Activated CD8-positive, alpha-beta memory T cell treated with anti-CD3 and anti-CD28 coated beads for 4 hours (primary cell): ENCODE measurements at regions not wholly inside any gene's neighbourhood (a gene's known extent, or its start where the extent isn't known, plus 50 kb on each side); places are given as distances from the start of the nearest gene placed in this dataset.

Experiments
- DNase-seq, 2 donors: peaks; one replicate each; pipeline ENCODE4 v3.0.0-alpha.2; 2020; ENCODE audit warnings: low read depth in 2 of 2

GRCh38 chr7:17176371-17177032 is 122.0 kb upstream of the AHR start:
- no peak for DNase-seq

- no peak for DNase-seq
These were observed 119.9 kb upstream of the AHR start for GRCh38 chr7:17178545-17178944.

- no peak for DNase-seq
These were observed 117.0 kb upstream of the AHR start for GRCh38 chr7:17181482-17181881.

GRCh38 chr7:17183630-17184328 is 114.7 kb upstream of the AHR start:
- no peak for DNase-seq

- no peak for DNase-seq
These were observed 113.4 kb upstream of the AHR start for GRCh38 chr7:17184805-17185689.

- DNase-seq = no peak
These were observed 112.8 kb upstream of the AHR start for GRCh38 chr7:17185690-17186070.

- DNase-seq = no peak
These were observed 111.5 kb upstream of the AHR start for GRCh38 chr7:17186745-17187530.

- DNase-seq = no peak
These were observed 103.8 kb upstream of the AHR start for GRCh38 chr7:17194656-17195055.

- DNase-seq = no peak
These were observed 102.9 kb upstream of the AHR start for GRCh38 chr7:17195576-17195975.

- DNase-seq = no peak
These were observed 92.5 kb upstream of the AHR start for GRCh38 chr7:17205910-17206309.

- DNase-seq = no peak
These were observed 92.0 kb upstream of the AHR start for GRCh38 chr7:17206349-17206905.

- no peak for DNase-seq
These were observed 91.2 kb upstream of the AHR start for GRCh38 chr7:17207220-17207619.

- DNase-seq = no peak
These were observed 89.4 kb upstream of the AHR start for GRCh38 chr7:17209101-17209500.

- no peak for DNase-seq
These were observed 87.1 kb upstream of the AHR start for GRCh38 chr7:17211307-17211836.

- DNase-seq = no peak
These were observed 86.3 kb upstream of the AHR start for GRCh38 chr7:17212188-17212587.

GRCh38 chr7:17227766-17228490 is 70.5 kb upstream of the AHR start:
- DNase-seq = no peak

- no peak for DNase-seq
These were observed 69.2 kb upstream of the AHR start for GRCh38 chr7:17229228-17229627.

GRCh38 chr7:17230099-17230807 is 68.2 kb upstream of the AHR start:
- DNase-seq = no peak

GRCh38 chr7:17233603-17234002 is 64.8 kb upstream of the AHR start:
- DNase-seq = no peak

- DNase-seq = peak; percentile 9 to 16
These were observed 64.4 kb upstream of the AHR start for GRCh38 chr7:17234030-17234397.
